Transverse colon (tissue), 4 donors: ENCODE measurements at regions not wholly inside any gene's neighbourhood (a gene's known extent, or its start where the extent isn't known, plus 50 kb on each side); places are given as distances from the start of the nearest gene placed in this dataset.

ENCODE experiments used
- CTCF ChIP-seq, 5 experiments: fragments of 200-600 bp in 3 of 5; fragments of 450-650 bp in 2 of 5; sonication (generic) in 3 of 5; IDR thresholded peaks; 1 replicate in 2 of 5; 2 replicates in 3 of 5; pipeline ENCODE4 v1.5.1; 2016 to 2017; ENCODE audit warnings: antibody characterized with exemption in 5 of 5, inconsistent platforms in 3 of 5, mild to moderate bottlenecking in 2 of 5, moderate library complexity in 1 of 5
- EP300 ChIP-seq: sonication (generic); formaldehyde crosslinking; IDR thresholded peaks from one replicate; pipeline ENCODE4 v1.6.1; 2017; ENCODE audit warnings: antibody characterized with exemption, low read depth
- POLR2A ChIP-seq: fragments of 450-650 bp; IDR thresholded peaks from one replicate; pipeline ENCODE4 v1.6.1; 2016; ENCODE audit warnings: antibody characterized with exemption, mild to moderate bottlenecking, moderate library complexity
- POLR2AphosphoS5 ChIP-seq, 3 donors: sonication (generic); formaldehyde crosslinking; IDR thresholded peaks; one replicate each; pipeline ENCODE4 v1.6.1; 2016; ENCODE audit warnings: antibody characterized with exemption in 3 of 3

- TF ChIP-seq CTCF (IDR thresholded peaks at IDR 0.05) (no peak), POLR2A (no peak), POLR2AphosphoS5 (IDR thresholded peaks at IDR 0.05) (no peak), EP300 (no peak)
These were observed 115.6 kb upstream of the SLC24A3 start for GRCh38 chr20:19096843-19097242.
